Left renal pelvis (tissue), 4 donors: ENCODE measurements at regions not wholly inside any gene's neighbourhood (a gene's known extent, or its start where the extent isn't known, plus 50 kb on each side); places are given as distances from the start of the nearest gene placed in this dataset.
"Not testable (repeated sequence)": the region's sequence is repeated elsewhere in the genome, so short reads cannot be mapped to it uniquely, and the experiment has no call there.

ENCODE experiments used
- DNase-seq, 4 donors: peaks; one replicate each; pipeline ENCODE4 v3.0.0-alpha.2; 2013; ENCODE audit warnings: low read depth in 4 of 4, low spot score in 3 of 4

DNA sequence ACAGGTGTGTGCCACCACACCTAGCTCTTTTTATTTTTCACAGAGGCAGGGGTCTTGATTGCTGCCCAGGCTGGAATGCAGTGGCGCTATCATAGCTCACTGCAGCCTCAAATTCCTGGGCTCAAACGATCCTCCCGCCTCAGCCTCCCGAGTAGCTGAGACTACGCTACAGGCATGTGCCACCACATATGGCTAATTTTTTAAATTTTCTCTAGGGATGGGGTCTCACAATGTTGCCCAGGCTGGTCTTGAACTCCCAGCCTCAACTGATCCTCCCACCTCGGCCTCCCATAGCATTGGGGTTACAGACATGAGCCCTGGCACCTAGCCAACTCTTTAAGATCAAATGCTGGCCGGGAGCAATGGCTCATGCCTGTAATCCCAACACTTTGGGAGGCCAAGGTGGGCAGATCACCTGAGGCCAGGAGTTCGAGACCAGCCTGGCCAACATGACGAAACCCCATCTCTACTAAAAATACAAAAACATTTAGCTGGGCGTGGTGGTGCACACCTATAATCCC is 50.6 kb upstream of the MYL10 start:
- DNase-seq = not testable (repeated sequence)

GRCh38 chr7:101680406-101681145 is 51.5 kb upstream of the MYL10 start:
- DNase-seq = no peak

DNA sequence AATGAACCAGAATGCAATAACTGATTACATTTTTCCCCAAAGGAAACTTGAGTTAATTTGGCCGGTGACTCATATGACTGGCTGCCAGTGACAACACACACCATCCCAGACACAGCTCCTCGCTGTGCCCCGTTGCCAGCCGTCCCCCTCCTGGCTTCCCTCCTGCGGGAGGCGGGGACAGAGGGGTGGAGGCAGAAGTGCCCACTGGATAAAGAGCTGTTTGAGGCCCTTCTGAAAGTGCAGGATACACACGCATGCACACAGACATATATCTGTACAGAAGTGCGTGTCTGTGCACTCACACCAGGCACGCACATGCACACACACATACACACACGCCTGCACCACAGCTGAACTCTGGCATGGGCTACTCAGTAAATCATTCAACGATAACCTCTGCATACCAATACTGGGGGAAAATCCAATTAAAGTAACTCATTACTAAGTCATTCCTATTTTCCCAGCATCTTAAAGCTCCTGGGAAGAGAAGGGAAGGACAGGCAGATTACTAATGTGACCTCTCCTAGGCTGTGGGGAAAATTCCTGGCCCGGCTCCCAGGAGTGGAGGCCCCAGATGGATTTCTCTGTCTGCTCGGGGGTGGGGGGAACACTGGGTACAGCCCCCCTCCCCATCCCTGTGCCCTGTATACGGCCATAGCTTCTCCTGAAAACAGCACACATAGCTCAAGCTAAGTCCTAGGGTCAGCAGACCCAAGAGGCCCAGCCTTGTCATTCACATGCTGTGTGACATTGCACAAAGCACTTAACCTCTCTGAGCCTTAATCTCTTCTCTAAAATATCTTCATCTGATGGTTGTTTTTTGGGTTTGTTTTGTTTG is 52.3 kb upstream of the MYL10 start:
- DNase-seq = peak in 1 of 4 donors; percentile 47

DNA sequence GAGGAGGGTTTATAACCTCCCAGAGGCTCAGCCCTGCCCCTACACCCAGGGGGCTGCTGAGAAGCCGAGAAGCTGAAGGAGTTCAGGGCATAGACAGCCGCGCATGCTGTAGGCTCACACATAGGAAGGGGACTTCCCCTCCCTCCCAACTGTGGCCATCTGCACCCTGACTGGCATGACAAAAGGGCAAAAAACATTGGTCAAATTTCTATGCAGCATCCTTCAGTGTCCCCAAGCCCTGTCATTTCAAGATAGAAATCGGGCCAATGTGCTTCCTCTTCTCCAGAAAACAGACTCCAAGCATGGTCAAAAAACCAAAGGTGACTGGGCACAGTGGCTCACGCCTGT is 55.9 kb upstream of the MYL10 start:
- DNase-seq = no peak

- no peak for DNase-seq
Observed at GRCh38 chr7:101686030-101686429, 56.9 kb upstream of the MYL10 start.

- DNase-seq = no peak
Observed at GRCh38 chr7:101687081-101687480, 58.0 kb upstream of the MYL10 start.

DNA sequence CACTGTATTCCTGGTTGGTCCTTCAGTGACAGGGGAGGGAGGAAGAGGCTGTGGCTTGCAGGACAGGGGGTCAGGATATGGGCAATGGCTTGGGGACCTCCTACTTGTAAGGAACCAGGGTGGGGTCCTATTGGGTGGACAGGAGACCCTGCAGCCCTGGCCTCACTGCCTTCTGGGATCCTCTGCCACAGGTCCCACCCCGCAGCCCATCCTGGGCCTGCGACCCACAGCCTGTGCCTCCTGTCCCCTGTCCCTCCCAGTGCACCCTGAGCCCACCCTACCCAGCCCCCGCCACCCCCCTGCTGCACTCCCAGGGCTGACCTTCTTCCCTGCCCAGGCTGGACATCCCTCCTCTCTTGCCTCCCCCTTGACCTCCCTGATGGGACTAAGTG is 58.7 kb upstream of the MYL10 start:
- DNase-seq = no peak

DNA sequence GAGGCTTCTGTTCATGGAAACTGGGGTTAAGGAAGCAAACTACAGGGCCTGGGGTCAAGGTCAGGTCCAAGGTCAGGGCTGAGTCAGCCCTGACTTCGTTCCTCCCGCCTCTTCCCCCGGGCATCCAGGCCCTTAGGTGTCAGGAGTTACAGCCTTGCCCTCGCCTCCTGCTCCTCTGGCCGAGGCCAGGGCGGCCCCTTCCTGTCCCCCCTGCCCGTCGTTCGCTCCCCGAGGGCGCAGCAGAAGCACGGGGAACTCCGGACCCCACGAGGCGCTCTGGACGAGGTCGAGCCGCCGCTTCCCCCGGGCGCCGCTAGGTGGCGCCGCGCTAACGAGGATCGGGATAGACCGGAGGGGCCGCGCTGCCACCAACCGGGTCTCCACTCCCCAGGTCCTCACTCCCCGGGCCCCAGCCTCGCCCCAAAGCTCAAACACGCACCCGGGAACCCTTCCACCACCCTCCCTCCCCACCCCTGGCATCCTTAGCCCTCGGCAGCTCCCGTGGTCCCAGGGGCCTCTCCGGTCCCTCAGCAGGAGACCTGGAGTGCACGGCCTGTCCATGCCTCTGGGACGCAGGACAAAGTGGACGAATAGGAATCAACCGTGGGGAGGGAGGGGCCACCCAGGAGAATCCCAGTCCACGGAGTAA is 59.2 kb upstream of the MYL10 start:
- no peak for DNase-seq

GRCh38 chr7:101688995-101689907 is 60.2 kb upstream of the MYL10 start:
- DNase-seq = no peak

- no peak for DNase-seq
Observed at GRCh38 chr7:101690061-101690460, 61.0 kb upstream of the MYL10 start.

DNA sequence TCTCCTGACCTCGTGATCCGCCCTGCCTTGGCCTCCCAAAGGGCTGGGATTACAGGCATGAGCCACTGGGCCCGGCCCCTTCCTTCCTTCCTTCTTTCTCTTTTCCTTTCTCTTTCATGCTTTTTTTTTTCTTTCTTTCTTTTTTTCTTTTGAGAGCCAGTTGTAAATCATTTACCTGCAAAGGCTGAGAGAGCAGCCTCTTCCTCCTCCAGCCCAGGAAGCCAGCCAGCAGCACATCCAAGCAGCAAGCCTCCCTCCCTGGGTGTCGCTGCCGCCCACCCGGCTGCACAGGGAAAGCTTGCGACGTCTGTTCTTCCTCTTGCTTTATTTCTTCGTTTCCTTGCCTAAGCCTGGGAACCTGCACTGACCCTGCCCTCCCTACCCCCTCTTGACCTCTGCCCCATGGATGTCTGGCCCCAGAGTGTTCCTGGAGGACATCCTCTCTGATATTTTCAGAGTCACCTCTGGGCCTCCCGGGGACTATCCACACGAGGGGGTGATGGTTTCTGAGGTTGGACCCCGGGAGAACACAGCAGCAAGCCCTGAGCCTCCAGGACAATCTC is 62.8 kb upstream of the MYL10 start:
- DNase-seq = peak in 1 of 4 donors; percentile 49

GRCh38 chr7:101693498-101694091 is 64.5 kb upstream of the MYL10 start:
- no peak for DNase-seq

GRCh38 chr7:101698964-101699363 is 69.9 kb upstream of the MYL10 start:
- DNase-seq = no peak

- no peak for DNase-seq
Observed at GRCh38 chr7:101699399-101699798, 70.3 kb upstream of the MYL10 start.

GRCh38 chr7:101699881-101700823 is 71.1 kb upstream of the MYL10 start:
- DNase-seq = no peak

- no peak for DNase-seq
Observed at GRCh38 chr7:101701153-101701794, 72.2 kb upstream of the MYL10 start.

DNA sequence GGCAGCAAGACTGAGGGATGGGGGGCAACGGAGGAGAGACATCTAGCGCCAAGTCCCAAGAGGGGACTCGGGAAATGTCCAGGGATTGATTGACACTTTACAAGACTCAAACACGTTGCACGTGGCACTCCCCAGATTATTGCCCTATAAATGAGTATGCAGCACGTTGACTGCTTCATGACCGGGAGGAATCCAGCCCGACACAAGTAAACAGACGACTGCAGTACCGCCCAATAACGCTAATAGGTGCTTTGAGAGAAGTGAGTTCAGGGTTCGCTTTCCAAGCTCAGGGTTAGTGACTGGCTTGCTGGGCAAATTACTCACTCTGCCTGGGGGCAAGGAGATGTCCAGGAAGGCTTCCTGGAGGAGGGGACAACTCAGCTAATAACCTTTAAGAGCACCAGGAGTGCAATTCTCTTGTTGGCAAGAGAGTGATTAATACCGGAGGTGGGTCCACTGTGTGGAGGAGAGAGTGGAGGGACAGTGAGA is 73.3 kb upstream of the MYL10 start:
- DNase-seq = no peak

DNA sequence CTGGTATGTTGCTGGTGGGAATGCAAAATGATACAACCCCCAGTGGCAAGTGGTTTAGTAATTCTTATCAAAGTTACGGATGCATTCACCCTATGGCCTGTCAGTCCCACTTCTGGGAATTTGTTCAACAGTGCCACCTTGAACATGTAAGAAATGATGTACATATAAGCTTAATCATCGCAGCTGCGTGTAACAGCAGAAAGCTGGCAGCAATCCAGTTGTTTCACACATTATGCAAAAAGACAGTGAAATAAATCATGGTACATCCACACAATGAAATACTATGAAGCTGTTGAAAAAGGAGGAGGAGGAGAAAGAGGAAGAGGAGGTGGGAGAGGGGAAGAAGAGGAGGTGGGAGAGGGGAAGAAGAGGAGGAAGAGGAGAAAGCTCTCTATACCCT is 76.2 kb upstream of the MYL10 start:
- DNase-seq = no peak
